PC-9 (cell line): ENCODE measurements at regions not wholly inside any gene's neighbourhood (a gene's known extent, or its start where the extent isn't known, plus 50 kb on each side); places are given as distances from the start of the nearest gene placed in this dataset.

Source experiments
- EZH2 ChIP-seq: fragments of 200-600 bp; sonication (generic); IDR thresholded peaks from 2 replicates; pipeline ENCODE4 v1.8.0; 2017; ENCODE audit warnings: antibody characterized with exemption, low read depth
- TF ChIP-seq, protein P1 (sequence below): fragments of 200-600 bp; sonication (generic); conservative IDR thresholded peaks from 2 replicates; pipeline ENCODE4 v1.6.1; 2017; ENCODE audit warnings: mixed run types, antibody characterized with exemption, mild to moderate bottlenecking, moderate library complexity

- TF ChIP-seq, protein P1, sequence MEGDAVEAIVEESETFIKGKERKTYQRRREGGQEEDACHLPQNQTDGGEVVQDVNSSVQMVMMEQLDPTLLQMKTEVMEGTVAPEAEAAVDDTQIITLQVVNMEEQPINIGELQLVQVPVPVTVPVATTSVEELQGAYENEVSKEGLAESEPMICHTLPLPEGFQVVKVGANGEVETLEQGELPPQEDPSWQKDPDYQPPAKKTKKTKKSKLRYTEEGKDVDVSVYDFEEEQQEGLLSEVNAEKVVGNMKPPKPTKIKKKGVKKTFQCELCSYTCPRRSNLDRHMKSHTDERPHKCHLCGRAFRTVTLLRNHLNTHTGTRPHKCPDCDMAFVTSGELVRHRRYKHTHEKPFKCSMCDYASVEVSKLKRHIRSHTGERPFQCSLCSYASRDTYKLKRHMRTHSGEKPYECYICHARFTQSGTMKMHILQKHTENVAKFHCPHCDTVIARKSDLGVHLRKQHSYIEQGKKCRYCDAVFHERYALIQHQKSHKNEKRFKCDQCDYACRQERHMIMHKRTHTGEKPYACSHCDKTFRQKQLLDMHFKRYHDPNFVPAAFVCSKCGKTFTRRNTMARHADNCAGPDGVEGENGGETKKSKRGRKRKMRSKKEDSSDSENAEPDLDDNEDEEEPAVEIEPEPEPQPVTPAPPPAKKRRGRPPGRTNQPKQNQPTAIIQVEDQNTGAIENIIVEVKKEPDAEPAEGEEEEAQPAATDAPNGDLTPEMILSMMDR: no peak
- no peak for TF ChIP-seq EZH2
These were observed 91.8 kb upstream of the OBI1 start for GRCh38 chr13:78750735-78751134.
